Activated CD4-positive, alpha-beta T cell treated with anti-CD3 and anti-CD28 coated beads, Interleukin-10, Interleukin-2, amounts not matched to agents 100 ng/mL and 50 ng/mL, durations not matched to agents 16 hours and 8 hours (primary cell): ENCODE measurements at regions not wholly inside any gene's neighbourhood (a gene's known extent, or its start where the extent isn't known, plus 50 kb on each side); places are given as distances from the start of the nearest gene placed in this dataset.

Experiments used
- DNase-seq: peaks from one replicate; pipeline ENCODE4 v3.0.0-alpha.2; 2020

DNA sequence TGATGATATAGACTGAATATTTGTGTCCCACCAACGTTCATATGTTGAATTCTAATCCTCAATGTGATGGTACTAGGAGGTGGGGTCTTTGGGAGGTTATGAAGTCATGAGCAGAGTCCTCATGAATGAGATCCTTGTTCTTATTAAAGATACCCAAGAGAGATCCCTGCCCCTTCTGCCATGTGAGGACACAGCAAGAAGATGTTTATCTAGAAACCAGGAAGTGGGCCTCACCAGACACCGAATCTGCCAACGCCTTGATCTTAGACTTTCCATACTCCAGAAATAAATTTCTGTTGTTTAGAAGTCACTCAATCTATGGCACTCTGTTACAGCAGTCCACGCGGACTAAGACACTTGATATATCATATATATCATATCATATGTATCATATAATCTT, 67.7 kb upstream of the GCM1 start:
- no peak for DNase-seq

- DNase-seq, result peak; percentile 14
Measured at GRCh38 chr6:53214172-53214571, 65.5 kb upstream of the GCM1 start.

GRCh38 chr6:53210811-53211210, 62.2 kb upstream of the GCM1 start:
- DNase-seq, result no peak

- DNase-seq, result no peak
Measured at GRCh38 chr6:53209681-53210080, 61.0 kb upstream of the GCM1 start.

DNA sequence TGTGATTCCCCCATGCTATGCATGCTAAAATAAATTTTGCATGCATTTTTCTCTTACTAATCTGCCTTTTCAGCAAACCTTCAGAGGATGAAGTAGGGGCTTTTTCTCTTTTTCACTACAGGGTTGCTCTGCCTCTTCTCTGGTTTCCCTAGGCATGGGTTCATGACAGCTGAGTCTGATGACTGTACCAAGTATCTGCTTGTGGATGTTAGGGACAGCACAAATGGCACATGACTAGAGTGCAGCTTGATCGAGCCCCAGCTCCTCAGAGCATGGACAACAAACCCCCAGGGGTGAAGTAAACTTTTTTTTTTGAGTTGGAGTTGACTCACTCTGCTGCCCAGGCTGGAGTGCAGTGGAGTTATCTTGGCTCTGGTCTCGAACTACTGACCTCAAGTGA, 57.1 kb upstream of the GCM1 start:
- DNase-seq, result no peak

- no peak for DNase-seq
Measured at GRCh38 chr6:53203483-53203882, 54.8 kb upstream of the GCM1 start.

DNA sequence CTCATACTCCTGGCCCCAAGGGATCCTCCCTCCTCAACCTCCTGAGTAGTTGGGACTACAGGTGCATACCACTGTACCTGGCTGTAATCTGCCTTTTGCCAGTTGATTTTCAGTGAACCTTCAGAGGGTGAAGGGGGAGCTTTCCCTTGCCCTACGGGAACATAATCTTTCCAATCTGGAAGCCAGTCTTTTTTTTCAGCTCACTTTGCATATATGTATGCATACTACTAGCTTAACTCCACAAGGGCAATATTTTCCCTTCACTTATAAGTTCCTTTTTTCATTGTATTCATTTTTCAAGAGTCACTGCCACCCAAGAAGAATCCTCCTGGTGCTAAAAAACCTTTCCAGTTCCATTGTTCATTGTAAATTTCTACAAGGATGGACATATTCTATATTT, 53.4 kb upstream of the GCM1 start:
- DNase-seq, result no peak

GRCh38 chr6:53201270-53201669, 52.6 kb upstream of the GCM1 start:
- DNase-seq, result no peak

DNA sequence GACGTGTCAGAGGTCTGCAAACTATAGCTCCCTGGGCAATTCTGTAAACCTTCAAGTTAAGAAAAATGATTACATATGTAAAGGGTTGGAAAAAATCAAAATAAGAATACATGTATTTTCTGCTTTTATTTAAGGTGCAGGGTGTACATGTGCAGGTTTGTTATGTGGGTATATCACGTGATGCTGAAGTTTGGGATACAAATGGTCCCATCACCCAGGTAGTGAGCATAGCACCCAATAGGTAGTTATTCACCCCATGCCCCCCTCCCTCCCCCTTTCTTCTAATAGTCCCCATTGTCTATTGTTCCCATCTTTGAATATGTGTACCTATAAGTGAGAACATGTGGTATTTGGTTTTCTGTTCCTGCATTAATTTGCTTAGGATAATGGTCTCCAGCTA, 51.1 kb upstream of the GCM1 start:
- no peak for DNase-seq

DNA sequence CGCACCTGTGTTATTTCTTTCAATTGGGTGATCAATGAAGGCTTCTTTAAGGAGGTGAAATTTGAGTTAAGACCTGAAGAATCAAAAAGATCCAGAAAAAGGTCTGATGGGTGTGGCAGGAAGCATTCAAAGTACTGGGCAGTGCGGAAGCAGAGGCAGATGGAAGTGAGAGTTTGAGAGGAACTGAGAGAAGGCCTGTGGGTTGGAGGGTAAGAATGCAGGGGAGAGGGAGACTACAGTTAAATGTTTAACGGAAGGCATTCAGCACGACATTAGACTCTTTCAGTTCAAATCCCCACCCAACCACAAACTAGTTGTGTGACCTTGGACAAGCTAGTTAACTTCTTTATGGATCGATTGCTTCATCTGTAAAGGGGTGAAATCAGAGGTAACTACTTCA, 50.5 kb upstream of the GCM1 start:
- DNase-seq, result no peak
